Trophoblast cell (in vitro differentiated cells and primary cell): ENCODE measurements at regions not wholly inside any gene's neighbourhood (a gene's known extent, or its start where the extent isn't known, plus 50 kb on each side); places are given as distances from the start of the nearest gene placed in this dataset.

Experiments
- DNase-seq, 2 donors: peaks; one replicate each; pipeline ENCODE4 v3.0.0-alpha.2; 2016
- H2AFZ ChIP-seq: 2 replicates; pipeline ENCODE4 v1.6.1; 2013; ENCODE audit warnings: low read length, moderate library complexity, mild to moderate bottlenecking; ENCODE audit not compliant: insufficient read depth, poor library complexity
- H2AK5ac ChIP-seq: 2 replicates; pipeline ENCODE4 v1.6.1; 2013; ENCODE audit warnings: mild to moderate bottlenecking, low read length
- H2BK120ac ChIP-seq: 2 replicates; pipeline ENCODE4 v1.6.1; 2013; ENCODE audit warnings: low read length, mild to moderate bottlenecking, moderate library complexity; ENCODE audit not compliant: insufficient read depth, poor library complexity
- H2BK12ac ChIP-seq: 2 replicates; pipeline ENCODE4 v1.6.1; 2013; ENCODE audit warnings: mild to moderate bottlenecking, low read length, moderate library complexity
- H2BK5ac ChIP-seq: 2 replicates; pipeline ENCODE4 v1.6.1; 2013; ENCODE audit warnings: low read length, low read depth, moderate library complexity, mild to moderate bottlenecking; ENCODE audit not compliant: poor library complexity
- H3K14ac ChIP-seq: 2 replicates; pipeline ENCODE4 v1.6.1; 2013; ENCODE audit warnings: mild to moderate bottlenecking, low read length
- H3K18ac ChIP-seq: 2 replicates; pipeline ENCODE4 v1.6.1; 2013; ENCODE audit warnings: mild to moderate bottlenecking, low read length
- H3K23ac ChIP-seq: 2 replicates; pipeline ENCODE4 v1.6.1; 2013; ENCODE audit warnings: low read length
- H3K27ac ChIP-seq: 2 replicates; pipeline ENCODE4 v1.5.1; 2013; ENCODE audit warnings: low read depth, mild to moderate bottlenecking, inconsistent platforms, low read length, moderate library complexity
- H3K27me3 ChIP-seq: 2 replicates; pipeline ENCODE4 v1.6.1; 2013; ENCODE audit warnings: inconsistent platforms, mild to moderate bottlenecking, low read length, moderate library complexity; ENCODE audit not compliant: insufficient read depth
- H3K36me3 ChIP-seq, 2 experiments: 1 replicate in 1 of 2; 2 replicates in 1 of 2; pipeline ENCODE4 v1.6.1; 2013; ENCODE audit warnings: low read length in 2 of 2, mild to moderate bottlenecking in 2 of 2, moderate library complexity in 1 of 2; ENCODE audit not compliant: insufficient read depth in 2 of 2, control insufficient read depth in 1 of 2
- H3K4ac ChIP-seq: 2 replicates; pipeline ENCODE4 v1.6.1; 2013; ENCODE audit warnings: low read depth, mild to moderate bottlenecking, low read length, moderate library complexity
- H3K4me1 ChIP-seq, 2 experiments: 1 replicate in 1 of 2; 2 replicates in 1 of 2; pipeline ENCODE4 v1.6.1; 2013; ENCODE audit warnings: low read length in 2 of 2, mild to moderate bottlenecking in 2 of 2, moderate library complexity in 1 of 2; ENCODE audit not compliant: insufficient read depth in 2 of 2, control insufficient read depth in 1 of 2
- H3K4me2 ChIP-seq: 2 replicates; pipeline ENCODE4 v1.6.1; 2013; ENCODE audit warnings: inconsistent platforms, mild to moderate bottlenecking, low read length, moderate library complexity
- H3K4me3 ChIP-seq: 2 replicates; pipeline ENCODE4 v1.5.1; 2013; ENCODE audit warnings: mild to moderate bottlenecking, low read depth, low read length, inconsistent platforms
- H3K79me1 ChIP-seq: one replicate; pipeline ENCODE4 v1.6.1; 2013; ENCODE audit warnings: low read length
- H3K79me2 ChIP-seq: 2 replicates; pipeline ENCODE4 v1.6.1; 2013; ENCODE audit warnings: low read length, mild to moderate bottlenecking; ENCODE audit not compliant: control insufficient read depth, insufficient read depth, poor library complexity
- H3K9ac ChIP-seq: 2 replicates; pipeline ENCODE4 v1.6.1; 2013; ENCODE audit warnings: mild to moderate bottlenecking, low read length
- H3K9me3 ChIP-seq: 2 replicates; pipeline ENCODE4 v1.6.1; 2013; ENCODE audit warnings: low read depth, mild to moderate bottlenecking, control low read depth, inconsistent platforms, low read length; ENCODE audit not compliant: insufficient read depth
- H4K12ac ChIP-seq: 2 replicates; pipeline ENCODE4 v1.6.1; 2013; ENCODE audit warnings: low read depth, mild to moderate bottlenecking, low read length, moderate library complexity
- H4K8ac ChIP-seq: 2 replicates; pipeline ENCODE4 v1.6.1; 2013; ENCODE audit warnings: low read depth, mild to moderate bottlenecking, low read length, moderate library complexity
- H4K91ac ChIP-seq: one replicate; pipeline ENCODE4 v1.6.1; 2013; ENCODE audit warnings: low read depth, mild to moderate bottlenecking, low read length, moderate library complexity
- WGBS: extraction: QIAGEN DNeasy Blood & Tissue Kit; methylation state at CpG from one replicate; pipeline ENCODE4 v1.1.7; 2013; ENCODE audit warnings: missing lambda C conversion rate; ENCODE audit not compliant: insufficient read length, insufficient coverage; ENCODE audit errors: extremely low coverage; 5-methylcytosine and 5-hydroxymethylcytosine counted together

DNA sequence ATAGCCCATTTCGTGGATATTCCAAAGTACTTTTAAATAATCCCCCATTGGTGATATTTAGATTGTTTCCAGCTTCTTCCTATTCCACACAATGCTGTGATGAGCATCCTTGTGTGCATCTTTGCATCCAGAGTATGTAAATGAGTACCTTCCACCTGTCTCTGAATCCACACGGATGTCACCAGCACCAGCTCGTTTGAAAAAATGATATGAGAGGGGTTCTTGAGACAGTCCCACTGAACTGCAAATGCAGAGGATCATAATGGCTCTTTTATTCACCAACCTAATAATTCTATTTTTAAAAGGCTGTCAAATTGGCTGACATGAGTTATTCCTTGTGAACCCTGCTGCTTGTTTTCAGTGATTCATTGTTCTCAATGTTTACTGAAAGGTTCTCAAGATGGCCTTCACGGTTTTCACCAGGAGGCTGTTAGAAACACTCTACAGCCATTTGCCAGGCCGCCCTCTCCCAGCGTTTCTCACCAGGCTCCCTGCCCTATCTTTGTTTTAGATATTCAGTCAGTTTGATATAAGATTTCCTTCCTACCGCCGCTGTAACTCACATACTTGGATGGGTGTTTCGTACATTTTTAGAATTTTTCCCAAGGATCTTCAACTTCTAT is 96.7 kb upstream of the PTPRG start:
- no peak overlapping the region for H4K91ac ChIP-seq
- H3K27ac ChIP-seq = no peak overlapping the region
- H3K4me2 ChIP-seq = no peak overlapping the region
- no peak overlapping the region for H4K8ac ChIP-seq
- no peak overlapping the region for H3K4me3 ChIP-seq
- H2BK120ac ChIP-seq = no peak overlapping the region
- H3K23ac ChIP-seq = no peak overlapping the region
- no peak overlapping the region for H2AK5ac ChIP-seq
- H3K4ac ChIP-seq = no peak overlapping the region
- no peak overlapping the region for H2BK12ac ChIP-seq
- H2AFZ ChIP-seq = no peak overlapping the region
- H3K14ac ChIP-seq = no peak overlapping the region
- H4K12ac ChIP-seq = no peak overlapping the region
- no peaks in the 10 kb centered on the region for H3K36me3 ChIP-seq
- H3K79me1 ChIP-seq = no peaks in the 10 kb centered on the region
- no peak overlapping the region for H3K18ac ChIP-seq
- WGBS = no CpG with 5 or more reads among the region's 9 CpGs
- DNase-seq = no peak
- H3K79me2 ChIP-seq = no peaks in the 10 kb centered on the region
- no peaks in the 10 kb centered on the region for H3K27me3 ChIP-seq
- H3K4me1 ChIP-seq = no peaks in the 10 kb centered on the region
- H2BK5ac ChIP-seq = no peak overlapping the region
- H3K9ac ChIP-seq = no peak overlapping the region
- no peaks in the 10 kb centered on the region for H3K9me3 ChIP-seq

DNA sequence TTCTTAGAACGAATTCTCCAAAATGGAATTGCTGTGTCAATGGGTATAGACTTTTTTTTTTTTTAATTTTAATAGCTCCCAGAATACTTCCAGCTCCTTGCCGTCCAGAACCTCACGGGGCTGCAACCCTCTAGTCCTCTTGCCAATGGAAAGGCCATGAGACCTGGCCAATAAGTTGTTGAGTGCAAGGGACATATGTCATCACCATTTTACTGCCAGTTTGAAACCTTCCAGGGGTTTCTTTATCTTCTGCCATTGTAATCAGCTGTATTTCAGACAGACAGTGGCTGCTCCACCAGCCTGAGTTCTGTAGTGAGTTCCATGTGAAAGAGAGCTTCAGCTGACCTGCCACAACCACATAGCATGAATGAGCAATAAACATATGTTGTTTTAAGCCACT is 95.0 kb upstream of the PTPRG start:
- H3K4me3 ChIP-seq = no peak overlapping the region
- no peak overlapping the region for H2BK120ac ChIP-seq
- no CpG with 5 or more reads among the region's 3 CpGs for WGBS
- no peak overlapping the region for H3K27ac ChIP-seq
- no peaks in the 10 kb centered on the region for H3K79me2 ChIP-seq
- H4K12ac ChIP-seq = no peak overlapping the region
- no peaks in the 10 kb centered on the region for H3K27me3 ChIP-seq
- no peak overlapping the region for H3K14ac ChIP-seq
- no peaks in the 10 kb centered on the region for H3K9me3 ChIP-seq
- H3K9ac ChIP-seq = no peak overlapping the region
- no peaks in the 10 kb centered on the region for H3K79me1 ChIP-seq
- H3K23ac ChIP-seq = no peak overlapping the region
- no peaks in the 10 kb centered on the region for H3K4me1 ChIP-seq
- no peaks in the 10 kb centered on the region for H3K36me3 ChIP-seq
- no peak overlapping the region for H4K8ac ChIP-seq
- DNase-seq = no peak
- no peak overlapping the region for H4K91ac ChIP-seq
- no peak overlapping the region for H3K4ac ChIP-seq
- H2AFZ ChIP-seq = no peak overlapping the region
- H2BK12ac ChIP-seq = no peak overlapping the region
- H3K18ac ChIP-seq = no peak overlapping the region
- no peak overlapping the region for H2BK5ac ChIP-seq
- H3K4me2 ChIP-seq = no peak overlapping the region
- H2AK5ac ChIP-seq = no peak overlapping the region

DNA sequence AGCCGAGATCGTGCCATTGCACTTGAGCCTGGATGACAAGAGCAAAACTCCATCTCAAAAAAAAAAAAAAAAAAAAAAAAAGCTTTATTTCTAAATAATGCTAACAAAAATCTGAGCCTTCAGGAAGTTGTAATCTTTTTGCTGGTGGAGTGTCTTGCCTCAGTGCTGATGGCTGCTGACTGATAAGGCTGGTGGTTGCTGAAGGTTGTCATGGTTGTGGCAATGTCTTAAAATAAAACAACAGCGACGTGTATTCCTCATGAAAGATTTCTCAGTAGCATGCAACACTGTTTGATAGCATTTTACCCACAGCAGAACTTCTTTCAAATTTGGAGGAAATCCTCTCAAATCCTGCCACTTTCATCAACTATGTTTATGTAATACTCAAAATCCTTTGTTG is 77.4 kb upstream of the PTPRG start:
- no CpG with 5 or more reads among the region's 4 CpGs for WGBS
- no peaks in the 10 kb centered on the region for H3K9me3 ChIP-seq
- no peaks in the 10 kb centered on the region for H3K27me3 ChIP-seq
- H3K23ac ChIP-seq = no peak overlapping the region
- H4K91ac ChIP-seq = no peak overlapping the region
- DNase-seq = peak; percentile 48 to 66
- no peaks in the 10 kb centered on the region for H3K79me1 ChIP-seq
- no peak overlapping the region for H3K27ac ChIP-seq
- H4K8ac ChIP-seq = no peak overlapping the region
- H2AFZ ChIP-seq = no peak overlapping the region
- no peak overlapping the region for H3K4me3 ChIP-seq
- H3K79me2 ChIP-seq = no peaks in the 10 kb centered on the region
- H3K4ac ChIP-seq = no peak overlapping the region
- no peaks in the 10 kb centered on the region for H3K36me3 ChIP-seq
- H3K9ac ChIP-seq = no peak overlapping the region
- H3K4me1 ChIP-seq = no peaks in the 10 kb centered on the region
- H4K12ac ChIP-seq = no peak overlapping the region
- H3K18ac ChIP-seq = no peak overlapping the region
- H3K4me2 ChIP-seq = no peak overlapping the region
- no peak overlapping the region for H2BK5ac ChIP-seq
- H3K14ac ChIP-seq = no peak overlapping the region
- no peak overlapping the region for H2AK5ac ChIP-seq
- no peak overlapping the region for H2BK120ac ChIP-seq
- H2BK12ac ChIP-seq = no peak overlapping the region

DNA sequence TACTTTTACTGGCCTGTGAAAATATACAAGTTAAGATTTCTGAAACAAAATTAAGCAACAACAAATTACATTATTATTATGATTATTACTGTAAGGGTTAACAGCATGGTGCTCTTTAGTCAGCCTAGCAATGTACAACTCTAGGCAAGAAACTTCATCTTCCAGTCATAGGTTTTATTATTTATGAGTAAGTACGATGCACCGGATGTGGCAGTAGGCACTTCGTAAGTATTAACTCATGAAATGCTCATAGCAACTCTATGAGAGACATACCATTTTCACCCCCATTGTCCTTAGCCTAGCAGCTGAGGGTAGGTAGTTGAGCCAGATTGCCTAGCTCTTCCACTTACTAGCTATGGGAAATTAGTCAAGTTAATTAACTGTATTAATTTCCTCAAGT is 68.0 kb upstream of the PTPRG start:
- no peak overlapping the region for H3K9ac ChIP-seq
- H2BK12ac ChIP-seq = no peak overlapping the region
- no peak overlapping the region for H3K4me3 ChIP-seq
- H3K23ac ChIP-seq = no peak overlapping the region
- H2BK5ac ChIP-seq = no peak overlapping the region
- no peak overlapping the region for H3K27ac ChIP-seq
- WGBS = no CpG with 5 or more reads among the region's 3 CpGs
- no peaks in the 10 kb centered on the region for H3K79me2 ChIP-seq
- no peak overlapping the region for H3K4ac ChIP-seq
- no peak overlapping the region for H3K14ac ChIP-seq
- no peak overlapping the region for H4K91ac ChIP-seq
- no peaks in the 10 kb centered on the region for H3K79me1 ChIP-seq
- H3K4me1 ChIP-seq = no peaks in the 10 kb centered on the region
- H4K12ac ChIP-seq = no peak overlapping the region
- DNase-seq = no peak
- H3K9me3 ChIP-seq = no peaks in the 10 kb centered on the region
- no peak overlapping the region for H2AK5ac ChIP-seq
- no peak overlapping the region for H2AFZ ChIP-seq
- no peak overlapping the region for H2BK120ac ChIP-seq
- no peak overlapping the region for H4K8ac ChIP-seq
- H3K27me3 ChIP-seq = no peaks in the 10 kb centered on the region
- no peak overlapping the region for H3K4me2 ChIP-seq
- H3K18ac ChIP-seq = no peak overlapping the region
- no peaks in the 10 kb centered on the region for H3K36me3 ChIP-seq
